SU-DHL-6 (cell line): ENCODE measurements at regions not wholly inside any gene's neighbourhood (a gene's known extent, or its start where the extent isn't known, plus 50 kb on each side); places are given as distances from the start of the nearest gene placed in this dataset.

Experiments used
- H2AFZ ChIP-seq: fragments of 200-600 bp; sonication (generic); 2 replicates; pipeline ENCODE4 v1.6.1; 2014; ENCODE audit warnings: low read depth, mild to moderate bottlenecking, moderate library complexity, mixed read lengths, antibody characterized with exemption, low read length; ENCODE audit not compliant: severe bottlenecking
- H3F3A ChIP-seq: fragments of 200-600 bp; shearing (Covaris generic); 2 replicates; pipeline ENCODE4 v1.6.0; 2016; ENCODE audit warnings: antibody characterized with exemption, mild to moderate bottlenecking; ENCODE audit not compliant: insufficient read depth
- H3K27ac ChIP-seq: fragments of 200-600 bp; sonication (generic); 2 replicates; pipeline ENCODE4 v1.5.1; 2016; ENCODE audit warnings: low read depth, mild to moderate bottlenecking, low read length, moderate library complexity, mixed read lengths
- H3K27me3 ChIP-seq: fragments of 200-600 bp; sonication (generic), shearing (Covaris generic); 2 replicates; pipeline ENCODE4 v1.6.0; 2014; ENCODE audit warnings: mild to moderate bottlenecking, low read length
- H3K36me3 ChIP-seq: fragments of 200-600 bp; sonication (generic); 2 replicates; pipeline ENCODE4 v1.6.1; 2014; ENCODE audit warnings: mild to moderate bottlenecking, low read length, mixed read lengths
- H3K4me2 ChIP-seq: fragments of 300-600, 200-600 bp; shearing (Covaris generic), sonication (generic); 2 replicates; pipeline ENCODE4 v1.6.0; 2014; ENCODE audit warnings: low read length, low read depth, mild to moderate bottlenecking; ENCODE audit not compliant: poor library complexity, severe bottlenecking
- H3K4me3 ChIP-seq: fragments of 200-600 bp; sonication (generic); 2 replicates; pipeline ENCODE4 v1.5.1; 2014; ENCODE audit warnings: antibody characterized with exemption, low read length, mild to moderate bottlenecking, mixed read lengths; ENCODE audit not compliant: insufficient read depth, poor library complexity, severe bottlenecking
- H3K79me2 ChIP-seq: fragments of 200-600 bp; sonication (generic); 2 replicates; pipeline ENCODE4 v1.6.1; 2014; ENCODE audit warnings: mild to moderate bottlenecking, low read length, moderate library complexity; ENCODE audit not compliant: insufficient read depth
- H3K9ac ChIP-seq: fragments of 200-600 bp; sonication (generic); 2 replicates; pipeline ENCODE4 v1.7.0; 2014; ENCODE audit warnings: mild to moderate bottlenecking, low read length
- H3K9me2 ChIP-seq: fragments of 200-600 bp; sonication (generic); replicated peaks from 2 replicates; pipeline ENCODE4 v1.6.1; 2014; ENCODE audit warnings: low read length; ENCODE audit not compliant: insufficient read depth
- H3K9me3 ChIP-seq: fragments of 200-600 bp; sonication (generic); 2 replicates; pipeline ENCODE4 v1.6.1; 2014; ENCODE audit warnings: low read length, mixed read lengths; ENCODE audit not compliant: insufficient read depth
- H4K20me1 ChIP-seq: fragments of 200-600 bp; sonication (generic); 2 replicates; pipeline ENCODE4 v1.6.1; 2014; ENCODE audit warnings: low read depth, mild to moderate bottlenecking, antibody characterized with exemption, low read length, moderate library complexity, mixed read lengths
- CTCF ChIP-seq: fragments of 200-600 bp; sonication (generic); IDR thresholded peaks from one replicate; pipeline ENCODE4 v1.5.1; 2017; ENCODE audit warnings: antibody characterized with exemption, mild to moderate bottlenecking, low read length, moderate library complexity; ENCODE audit not compliant: insufficient read depth, poor library complexity, severe bottlenecking
- EZH2phosphoT487 ChIP-seq: fragments of 200-600 bp; sonication (generic), shearing (Covaris generic); conservative IDR thresholded peaks from 2 replicates; pipeline ENCODE4 v1.6.1; 2018; ENCODE audit warnings: mild to moderate bottlenecking, antibody characterized with exemption, low read length, moderate library complexity, mixed read lengths

DNA sequence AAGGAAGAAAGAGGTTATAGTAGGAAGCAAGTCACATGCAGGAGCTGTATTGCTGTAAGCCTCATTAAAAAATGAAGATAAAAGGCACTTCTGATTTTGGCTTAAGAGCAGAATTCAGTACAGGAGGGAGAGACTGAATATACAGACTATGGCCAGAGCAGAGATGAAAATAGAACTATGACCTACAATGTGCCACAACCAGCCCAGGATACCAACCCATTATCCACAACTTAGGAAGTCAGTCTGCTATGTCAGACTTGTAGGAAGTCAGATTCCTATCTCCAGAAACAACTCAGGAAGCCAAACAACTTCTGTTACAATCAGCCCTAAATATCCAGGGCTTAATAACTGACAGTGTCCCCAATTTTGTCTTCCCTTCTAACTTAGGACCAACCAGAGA, 156.2 kb upstream of the ANKH start:
- no peak overlapping the region for H2AFZ ChIP-seq
- no peaks in the 10 kb centered on the region for H3K9me2 ChIP-seq
- no peak overlapping the region for H3K27ac ChIP-seq
- H3K27me3 ChIP-seq: no peaks in the 10 kb centered on the region
- H3K9me3 ChIP-seq: no peaks in the 10 kb centered on the region
- no peak overlapping the region for H3K9ac ChIP-seq
- H4K20me1 ChIP-seq: no peaks in the 10 kb centered on the region
- no peak overlapping the region for H3K4me3 ChIP-seq
- no peaks in the 10 kb centered on the region for H3F3A ChIP-seq
- no peak for TF ChIP-seq EZH2phosphoT487
- no peak for TF ChIP-seq CTCF
- no peak overlapping the region for H3K4me2 ChIP-seq
- no peaks in the 10 kb centered on the region for H3K79me2 ChIP-seq
- no peaks in the 10 kb centered on the region for H3K36me3 ChIP-seq

DNA sequence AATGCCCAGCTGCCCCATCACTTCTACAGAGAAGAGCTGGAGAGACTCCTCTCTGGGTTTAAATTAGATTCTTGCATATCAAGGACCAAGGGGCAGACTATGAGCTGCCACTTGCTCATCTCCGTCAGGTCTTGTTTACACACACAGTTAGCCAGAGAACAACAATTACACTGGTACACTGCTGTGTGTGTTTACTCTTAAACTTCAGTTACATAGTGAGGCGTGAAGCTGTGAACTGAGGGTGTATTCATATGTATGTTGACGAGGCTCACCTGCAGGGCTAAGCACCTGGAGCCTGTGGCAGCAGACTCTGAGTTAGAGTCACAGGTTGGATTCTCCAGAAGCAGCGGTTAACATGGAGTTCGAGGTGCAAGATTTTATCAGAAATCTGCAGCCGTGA, 155.4 kb upstream of the ANKH start:
- Histone ChIP-seq H3K9ac (no peak overlapping the region), H3K4me2 (no peak overlapping the region), H2AFZ (no peak overlapping the region), H3F3A (no peaks in the 10 kb centered on the region), H3K36me3 (no peaks in the 10 kb centered on the region), H4K20me1 (no peaks in the 10 kb centered on the region), H3K27ac (no peak overlapping the region), H3K79me2 (no peaks in the 10 kb centered on the region), H3K4me3 (no peak overlapping the region), H3K27me3 (no peaks in the 10 kb centered on the region), H3K9me3 (no peaks in the 10 kb centered on the region), H3K9me2 (no peaks in the 10 kb centered on the region)
- no peak for TF ChIP-seq EZH2phosphoT487
- no peak for TF ChIP-seq CTCF

DNA sequence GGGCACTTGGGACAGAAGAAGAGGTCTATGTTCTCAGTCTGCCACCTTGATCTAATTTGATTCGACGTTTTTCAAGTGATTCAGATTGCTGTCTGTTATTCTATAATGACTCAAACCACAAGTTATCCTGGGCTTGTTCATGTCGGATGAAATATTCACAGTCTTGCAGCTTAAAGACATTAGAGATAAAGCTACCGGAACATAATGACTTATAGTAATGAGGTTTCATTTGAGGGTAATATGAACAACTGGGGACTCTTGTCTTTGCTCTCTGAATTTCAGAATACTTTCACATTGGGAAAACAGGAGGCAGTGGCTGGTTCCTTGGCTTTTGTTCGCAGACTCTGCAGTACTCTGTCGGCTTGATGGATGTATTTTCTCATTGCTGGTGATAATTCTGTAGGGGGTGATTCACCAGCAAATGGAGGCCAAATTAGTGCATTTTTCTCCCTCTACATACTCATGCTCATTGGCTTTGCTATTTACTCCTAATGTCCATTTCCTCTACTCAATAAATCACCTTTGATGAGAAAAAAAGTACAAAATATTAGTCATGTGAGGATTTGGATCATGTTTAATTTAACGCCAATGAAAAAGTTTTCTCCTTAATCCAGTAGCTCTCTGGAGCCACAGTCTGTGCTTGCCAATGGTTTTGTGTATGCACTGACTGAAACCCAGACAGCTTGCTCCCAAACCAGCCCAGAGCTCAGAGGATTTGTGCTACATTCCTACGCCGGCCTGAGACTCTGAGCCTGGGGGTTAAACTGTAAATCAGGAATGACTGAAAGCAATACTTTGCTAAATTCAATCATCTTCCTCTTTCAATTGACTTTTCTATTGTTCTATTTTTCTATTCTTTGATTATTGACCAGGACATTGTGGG, 154.7 kb upstream of the ANKH start:
- H3K4me3 ChIP-seq: no peak overlapping the region
- H3K27ac ChIP-seq: no peak overlapping the region
- H3K79me2 ChIP-seq: no peaks in the 10 kb centered on the region
- no peaks in the 10 kb centered on the region for H3K9me2 ChIP-seq
- H3K4me2 ChIP-seq: no peak overlapping the region
- H4K20me1 ChIP-seq: no peaks in the 10 kb centered on the region
- H2AFZ ChIP-seq: no peak overlapping the region
- H3K27me3 ChIP-seq: no peaks in the 10 kb centered on the region
- no peaks in the 10 kb centered on the region for H3F3A ChIP-seq
- no peaks in the 10 kb centered on the region for H3K36me3 ChIP-seq
- H3K9ac ChIP-seq: no peak overlapping the region
- TF ChIP-seq EZH2phosphoT487 (no peak), CTCF (no peak)
- no peaks in the 10 kb centered on the region for H3K9me3 ChIP-seq
